GM12878 (cell line): ENCODE measurements at regions not wholly inside any gene's neighbourhood (a gene's known extent, or its start where the extent isn't known, plus 50 kb on each side); places are given as distances from the start of the nearest gene placed in this dataset.

Experiments used
- ASH2L ChIP-seq: fragments of 300-600, 200-600 bp; sonication (generic); IDR thresholded peaks from 2 replicates; pipeline ENCODE4 v1.6.1; 2017; ENCODE audit warnings: low read depth, mild to moderate bottlenecking, borderline replicate concordance
- CBX3 ChIP-seq: fragments of 200-600 bp; sonication (generic); IDR thresholded peaks from 2 replicates; pipeline ENCODE4 v1.6.1; 2016; ENCODE audit warnings: low read depth, borderline replicate concordance
- CREM ChIP-seq: IDR thresholded peaks from 2 replicates; pipeline ENCODE4 v1.6.1; 2014; ENCODE audit warnings: antibody characterized with exemption, low read depth
- EZH2 ChIP-seq: IDR thresholded peaks from 2 replicates; pipeline ENCODE4 v1.6.1; 2012; ENCODE audit warnings: low read depth, mild to moderate bottlenecking, control low read depth, inconsistent platforms, low read length, borderline replicate concordance; ENCODE audit not compliant: control insufficient read depth
- FOS ChIP-seq: IDR thresholded peaks from 3 replicates; pipeline ENCODE4 v1.6.1; 2011; ENCODE audit warnings: borderline replicate concordance; ENCODE audit not compliant: insufficient read length; ENCODE audit errors: extremely low read depth
- HCFC1 ChIP-seq: fragments of 150-350 bp; IDR thresholded peaks from 2 replicates; pipeline ENCODE4 v1.6.1; 2014; ENCODE audit warnings: low read length
- JUNB ChIP-seq: IDR thresholded peaks from 2 replicates; pipeline ENCODE4 v1.6.1; 2016; ENCODE audit warnings: antibody characterized with exemption, mild to moderate bottlenecking
- POLR2AphosphoS2 ChIP-seq: IDR thresholded peaks from 2 replicates; pipeline ENCODE4 v1.6.1; 2011; ENCODE audit warnings: low read depth, mild to moderate bottlenecking, low read length, improper control_type of control experiment, moderate library complexity
- RFX5 ChIP-seq: IDR thresholded peaks from 2 replicates; pipeline ENCODE4 v1.6.1; 2011; ENCODE audit warnings: low read depth, low read length, improper control_type of control experiment
- SP1 ChIP-seq: IDR thresholded peaks from one replicate; pipeline ENCODE4 v1.6.1; 2011; ENCODE audit warnings: low read depth, low read length
- TF ChIP-seq, protein P1 (sequence below): fragments of 450-650 bp; formaldehyde crosslinking; IDR thresholded peaks from 2 replicates; pipeline ENCODE4 v1.4.0; 2022; ENCODE audit warnings: mild to moderate bottlenecking, moderate library complexity
- TF ChIP-seq, protein P2 (sequence below), 3 experiments: IDR thresholded peaks in 2 of 3; conservative IDR thresholded peaks in 1 of 3; 2 replicates each; pipeline ENCODE4 v1.5.1; 2011; ENCODE audit warnings: low read depth in 3 of 3, low read length in 3 of 3, mild to moderate bottlenecking in 3 of 3, control low read depth in 2 of 3, moderate library complexity in 2 of 3, inconsistent platforms in 1 of 3, mixed read lengths in 1 of 3; ENCODE audit not compliant: control insufficient read depth in 2 of 3, insufficient read depth in 1 of 3; ENCODE audit errors: extremely low read depth in 1 of 3
- TF ChIP-seq, protein P3 (sequence below): IDR thresholded peaks from 2 replicates; pipeline ENCODE4 v1.6.1; 2012; ENCODE audit warnings: mild to moderate bottlenecking, low read depth, low read length

DNA sequence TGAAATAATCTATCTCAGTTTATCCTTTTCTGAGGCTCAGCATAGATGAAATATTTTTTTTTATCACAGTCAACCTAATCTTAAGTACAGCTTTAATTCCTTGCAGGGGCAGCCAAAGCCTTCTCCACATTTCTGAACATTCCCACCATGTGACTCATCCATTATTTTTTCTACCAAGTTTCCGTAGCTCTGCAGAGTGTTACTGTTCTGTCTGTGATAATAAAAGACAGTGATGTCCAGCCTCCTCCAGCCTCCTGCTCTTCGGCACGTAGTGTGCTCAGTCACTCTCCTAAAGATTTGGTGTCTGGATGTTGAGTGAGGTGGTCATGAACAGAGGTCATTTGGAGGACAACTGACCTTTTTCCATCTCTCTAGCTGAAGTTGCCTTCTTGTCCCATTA is 338.1 kb upstream of the ADAMTS16 start:
- no peak for TF ChIP-seq ASH2L
- TF ChIP-seq, protein P1, sequence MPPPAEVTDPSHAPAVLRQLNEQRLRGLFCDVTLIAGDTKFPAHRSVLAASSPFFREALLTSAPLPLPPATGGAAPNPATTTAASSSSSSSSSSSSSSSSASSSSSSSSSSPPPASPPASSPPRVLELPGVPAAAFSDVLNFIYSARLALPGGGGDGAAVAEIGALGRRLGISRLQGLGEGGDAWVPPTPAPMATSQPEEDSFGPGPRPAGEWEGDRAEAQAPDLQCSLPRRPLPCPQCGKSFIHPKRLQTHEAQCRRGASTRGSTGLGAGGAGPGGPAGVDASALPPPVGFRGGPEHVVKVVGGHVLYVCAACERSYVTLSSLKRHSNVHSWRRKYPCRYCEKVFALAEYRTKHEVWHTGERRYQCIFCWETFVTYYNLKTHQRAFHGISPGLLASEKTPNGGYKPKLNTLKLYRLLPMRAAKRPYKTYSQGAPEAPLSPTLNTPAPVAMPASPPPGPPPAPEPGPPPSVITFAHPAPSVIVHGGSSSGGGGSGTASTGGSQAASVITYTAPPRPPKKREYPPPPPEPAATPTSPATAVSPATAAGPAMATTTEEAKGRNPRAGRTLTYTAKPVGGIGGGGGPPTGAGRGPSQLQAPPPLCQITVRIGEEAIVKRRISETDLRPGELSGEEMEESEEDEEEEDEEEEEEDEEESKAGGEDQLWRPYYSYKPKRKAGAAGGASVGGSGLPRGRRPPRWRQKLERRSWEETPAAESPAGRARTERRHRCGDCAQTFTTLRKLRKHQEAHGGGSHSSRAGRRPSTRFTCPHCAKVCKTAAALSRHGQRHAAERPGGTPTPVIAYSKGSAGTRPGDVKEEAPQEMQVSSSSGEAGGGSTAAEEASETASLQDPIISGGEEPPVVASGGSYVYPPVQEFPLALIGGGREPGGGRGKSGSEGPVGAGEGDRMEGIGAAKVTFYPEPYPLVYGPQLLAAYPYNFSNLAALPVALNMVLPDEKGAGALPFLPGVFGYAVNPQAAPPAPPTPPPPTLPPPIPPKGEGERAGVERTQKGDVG (CRISPR knock-in tag) = no peak
- no peak for TF ChIP-seq HCFC1
- TF ChIP-seq, protein P2, sequence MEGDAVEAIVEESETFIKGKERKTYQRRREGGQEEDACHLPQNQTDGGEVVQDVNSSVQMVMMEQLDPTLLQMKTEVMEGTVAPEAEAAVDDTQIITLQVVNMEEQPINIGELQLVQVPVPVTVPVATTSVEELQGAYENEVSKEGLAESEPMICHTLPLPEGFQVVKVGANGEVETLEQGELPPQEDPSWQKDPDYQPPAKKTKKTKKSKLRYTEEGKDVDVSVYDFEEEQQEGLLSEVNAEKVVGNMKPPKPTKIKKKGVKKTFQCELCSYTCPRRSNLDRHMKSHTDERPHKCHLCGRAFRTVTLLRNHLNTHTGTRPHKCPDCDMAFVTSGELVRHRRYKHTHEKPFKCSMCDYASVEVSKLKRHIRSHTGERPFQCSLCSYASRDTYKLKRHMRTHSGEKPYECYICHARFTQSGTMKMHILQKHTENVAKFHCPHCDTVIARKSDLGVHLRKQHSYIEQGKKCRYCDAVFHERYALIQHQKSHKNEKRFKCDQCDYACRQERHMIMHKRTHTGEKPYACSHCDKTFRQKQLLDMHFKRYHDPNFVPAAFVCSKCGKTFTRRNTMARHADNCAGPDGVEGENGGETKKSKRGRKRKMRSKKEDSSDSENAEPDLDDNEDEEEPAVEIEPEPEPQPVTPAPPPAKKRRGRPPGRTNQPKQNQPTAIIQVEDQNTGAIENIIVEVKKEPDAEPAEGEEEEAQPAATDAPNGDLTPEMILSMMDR (IDR thresholded peaks at IDR 0.05 in 2 of 3, conservative IDR thresholded peaks at IDR 0.05 in 1 of 3; ENCODE audit: control insufficient read depth in 2 of 3, extremely low read depth in 1 of 3, insufficient read depth in 1 of 3, low read depth in 3 of 3, low read length in 3 of 3) = no peak
- TF ChIP-seq JUNB = no peak
- TF ChIP-seq, protein P3, sequence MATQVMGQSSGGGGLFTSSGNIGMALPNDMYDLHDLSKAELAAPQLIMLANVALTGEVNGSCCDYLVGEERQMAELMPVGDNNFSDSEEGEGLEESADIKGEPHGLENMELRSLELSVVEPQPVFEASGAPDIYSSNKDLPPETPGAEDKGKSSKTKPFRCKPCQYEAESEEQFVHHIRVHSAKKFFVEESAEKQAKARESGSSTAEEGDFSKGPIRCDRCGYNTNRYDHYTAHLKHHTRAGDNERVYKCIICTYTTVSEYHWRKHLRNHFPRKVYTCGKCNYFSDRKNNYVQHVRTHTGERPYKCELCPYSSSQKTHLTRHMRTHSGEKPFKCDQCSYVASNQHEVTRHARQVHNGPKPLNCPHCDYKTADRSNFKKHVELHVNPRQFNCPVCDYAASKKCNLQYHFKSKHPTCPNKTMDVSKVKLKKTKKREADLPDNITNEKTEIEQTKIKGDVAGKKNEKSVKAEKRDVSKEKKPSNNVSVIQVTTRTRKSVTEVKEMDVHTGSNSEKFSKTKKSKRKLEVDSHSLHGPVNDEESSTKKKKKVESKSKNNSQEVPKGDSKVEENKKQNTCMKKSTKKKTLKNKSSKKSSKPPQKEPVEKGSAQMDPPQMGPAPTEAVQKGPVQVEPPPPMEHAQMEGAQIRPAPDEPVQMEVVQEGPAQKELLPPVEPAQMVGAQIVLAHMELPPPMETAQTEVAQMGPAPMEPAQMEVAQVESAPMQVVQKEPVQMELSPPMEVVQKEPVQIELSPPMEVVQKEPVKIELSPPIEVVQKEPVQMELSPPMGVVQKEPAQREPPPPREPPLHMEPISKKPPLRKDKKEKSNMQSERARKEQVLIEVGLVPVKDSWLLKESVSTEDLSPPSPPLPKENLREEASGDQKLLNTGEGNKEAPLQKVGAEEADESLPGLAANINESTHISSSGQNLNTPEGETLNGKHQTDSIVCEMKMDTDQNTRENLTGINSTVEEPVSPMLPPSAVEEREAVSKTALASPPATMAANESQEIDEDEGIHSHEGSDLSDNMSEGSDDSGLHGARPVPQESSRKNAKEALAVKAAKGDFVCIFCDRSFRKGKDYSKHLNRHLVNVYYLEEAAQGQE = no peak
- TF ChIP-seq CREM = no peak
- TF ChIP-seq FOS = no peak
- no peak for TF ChIP-seq CBX3
- no peak for TF ChIP-seq RFX5
- no peak for TF ChIP-seq POLR2AphosphoS2
- TF ChIP-seq SP1 = no peak
- no peak for TF ChIP-seq EZH2
